Right atrium auricular region (tissue), 2 donors: ENCODE measurements at regions not wholly inside any gene's neighbourhood (a gene's known extent, or its start where the extent isn't known, plus 50 kb on each side); places are given as distances from the start of the nearest gene placed in this dataset.

Experiments
- DNase-seq: peaks from one replicate; pipeline ENCODE4 v3.0.0-alpha.2; 2019; ENCODE audit warnings: low spot score
- H3K27ac ChIP-seq, 2 donors: fragments of 200-600 bp; sonication (generic); 1 replicate in 1 of 2; 2 replicates in 1 of 2; pipeline ENCODE4 v1.5.1; 2016 to 2019
- H3K27me3 ChIP-seq, 2 donors: fragments of 200-600 bp; sonication (generic); one replicate each; pipeline versions ENCODE4 v1.5.1 to v1.6.0; 2017 to 2019
- H3K36me3 ChIP-seq: fragments of 200-600 bp; sonication (generic); one replicate; pipeline ENCODE4 v1.5.1; 2016
- H3K4me1 ChIP-seq, 2 donors: fragments of 200-600 bp; sonication (generic); one replicate each; pipeline versions ENCODE4 v1.5.1 to v1.6.0; 2017 to 2019
- H3K4me3 ChIP-seq, 2 donors: fragments of 200-600 bp; sonication (generic); 1 replicate in 1 of 2; 2 replicates in 1 of 2; pipeline ENCODE4 v1.5.1; 2017 to 2019; ENCODE audit warnings: mild to moderate bottlenecking in 1 of 2, moderate library complexity in 1 of 2
- H3K9me3 ChIP-seq, 2 donors: fragments of 200-600 bp; sonication (generic); one replicate each; pipeline ENCODE4 v1.5.1; 2019
- CTCF ChIP-seq, 2 donors: fragments of 200-600 bp; sonication (generic); IDR thresholded peaks; one replicate each; pipeline ENCODE4 v1.5.1; 2019; ENCODE audit warnings: antibody characterized with exemption in 2 of 2

DNA sequence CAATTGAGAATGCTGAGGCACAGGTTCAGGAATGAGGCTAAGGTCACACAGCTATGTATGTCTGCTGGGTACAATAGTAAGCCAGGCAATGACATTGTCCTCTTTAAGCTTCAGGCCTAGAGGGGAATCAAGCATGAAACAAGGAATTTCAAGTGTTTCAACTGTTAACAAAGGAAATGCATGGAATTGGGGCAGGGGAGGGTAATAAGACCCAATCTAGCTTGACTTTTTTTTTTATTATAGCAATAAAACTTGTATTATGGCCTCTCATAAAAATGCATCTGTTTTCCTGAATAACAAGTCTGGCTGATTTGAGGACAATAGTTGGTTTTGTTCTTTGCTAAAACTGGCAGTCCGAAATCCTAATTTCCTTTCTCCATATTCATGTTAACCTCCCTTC is 336.7 kb downstream of the CBLN4 start:
- Histone ChIP-seq H3K27me3 (no peaks in the 10 kb centered on the region), H3K36me3 (no peaks in the 10 kb centered on the region), H3K4me3 (no peak overlapping the region), H3K4me1 (no peaks in the 10 kb centered on the region), H3K9me3 (no peaks in the 10 kb centered on the region), H3K27ac (no peak overlapping the region)
- DNase-seq: no peak
- TF ChIP-seq CTCF (IDR thresholded peaks at IDR 0.05): no peak

GRCh38 chr20:55667955-55668354 is 337.4 kb downstream of the CBLN4 start:
- no peaks in the 10 kb centered on the region for H3K27me3 ChIP-seq
- no peak for TF ChIP-seq CTCF (IDR thresholded peaks at IDR 0.05)
- no peak for DNase-seq

DNA sequence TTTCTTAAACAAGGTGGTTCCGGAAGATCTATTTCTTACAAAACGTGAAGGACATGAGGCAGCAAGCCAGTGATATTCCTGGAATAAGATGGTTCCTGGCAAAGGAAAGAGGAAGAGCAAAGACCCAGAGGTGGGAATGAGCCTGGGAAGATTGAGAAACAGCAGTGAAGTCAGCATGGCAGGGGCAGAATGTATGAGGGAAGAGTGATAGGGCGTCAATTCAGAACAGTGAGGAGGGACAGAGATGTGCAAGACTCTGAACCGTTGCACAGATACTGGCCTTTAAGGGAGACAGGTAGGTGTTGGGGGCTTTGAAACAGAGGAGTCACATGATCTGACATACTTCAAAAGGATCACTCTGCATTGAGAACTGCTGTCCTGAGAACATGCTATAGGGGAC is 338.3 kb downstream of the CBLN4 start:
- no peaks in the 10 kb centered on the region for H3K27me3 ChIP-seq
- no peak for TF ChIP-seq CTCF (IDR thresholded peaks at IDR 0.05)
- H3K27ac ChIP-seq: no peak overlapping the region
- H3K9me3 ChIP-seq: no peaks in the 10 kb centered on the region
- H3K4me3 ChIP-seq: no peak overlapping the region
- DNase-seq: no peak
- H3K4me1 ChIP-seq: no peaks in the 10 kb centered on the region
- no peaks in the 10 kb centered on the region for H3K36me3 ChIP-seq

More at GRCh38 chr20:55667955-55668354, 337.4 kb downstream of the CBLN4 start:
- H3K36me3 ChIP-seq: no peaks in the 10 kb centered on the region
- H3K9me3 ChIP-seq: no peaks in the 10 kb centered on the region
- H3K27ac ChIP-seq: no peak overlapping the region
- H3K4me1 ChIP-seq: no peaks in the 10 kb centered on the region
- H3K4me3 ChIP-seq: no peak overlapping the region

DNA sequence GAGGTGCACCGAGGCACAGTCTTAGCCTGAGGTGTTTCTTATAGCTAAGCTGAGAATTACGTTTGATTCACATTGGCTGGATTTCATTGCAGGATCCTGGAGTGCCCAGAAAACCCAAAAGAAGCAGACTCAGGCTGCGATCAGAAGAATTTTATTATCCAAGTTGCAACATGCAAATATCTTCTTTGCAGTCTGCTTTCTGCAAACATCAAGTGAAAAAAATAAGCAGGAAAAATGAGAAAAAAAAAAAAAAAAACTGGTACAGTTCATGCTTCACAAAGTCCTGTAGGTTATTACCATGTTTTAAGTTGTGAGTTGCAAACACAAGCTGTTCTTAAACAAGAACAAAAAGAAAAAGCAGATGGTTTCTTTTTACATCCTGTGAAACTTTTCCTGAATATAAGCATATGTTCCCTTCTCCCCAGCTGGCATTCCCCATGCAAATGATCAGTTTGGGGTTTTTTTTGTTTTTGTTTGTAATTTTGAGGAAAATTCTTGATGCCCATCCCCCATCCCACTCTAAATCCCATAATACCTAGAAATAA is 349.0 kb downstream of the CBLN4 start:
- H3K4me1 ChIP-seq: no peaks in the 10 kb centered on the region
- H3K36me3 ChIP-seq: no peaks in the 10 kb centered on the region
- no peak overlapping the region for H3K4me3 ChIP-seq
- no peaks in the 10 kb centered on the region for H3K9me3 ChIP-seq
- no peak overlapping the region for H3K27ac ChIP-seq
- DNase-seq: no peak
- TF ChIP-seq CTCF (IDR thresholded peaks at IDR 0.05): no peak
- H3K27me3 ChIP-seq: no peaks in the 10 kb centered on the region

DNA sequence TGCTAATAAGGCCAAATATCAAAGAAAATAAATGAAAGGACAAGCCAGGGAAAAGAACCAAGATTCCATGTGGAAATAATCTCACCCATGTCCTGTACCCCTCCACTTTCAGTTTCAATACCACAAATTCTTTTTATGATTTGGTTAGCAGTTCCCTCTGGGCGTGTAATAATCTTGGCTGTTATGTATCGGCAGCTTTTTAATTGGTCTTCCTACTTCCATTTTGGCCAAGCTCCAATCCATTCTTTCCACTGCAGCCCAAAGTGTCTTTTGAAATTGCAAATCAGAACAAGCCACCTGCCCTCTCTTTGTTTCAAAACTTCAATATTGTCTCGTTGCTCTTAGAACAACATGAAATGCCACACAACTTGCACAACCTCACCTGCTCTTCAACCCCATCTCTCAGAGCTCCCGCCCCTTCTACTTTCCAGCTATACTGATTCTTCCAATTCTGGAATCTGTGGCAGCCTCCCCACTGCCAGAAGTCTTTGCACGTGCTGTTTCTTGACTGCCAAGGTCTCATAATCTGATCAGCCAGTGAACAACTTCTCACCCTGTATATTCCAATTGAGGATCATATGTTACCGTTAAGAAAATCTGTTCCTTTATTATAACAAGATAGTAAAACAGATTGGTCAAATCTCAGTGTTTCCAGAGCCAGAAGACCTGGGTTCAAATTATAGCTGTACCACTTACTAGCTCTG is 354.5 kb downstream of the CBLN4 start:
- Histone ChIP-seq H3K27ac (no peak overlapping the region), H3K4me3 (no peak overlapping the region), H3K27me3 (no peaks in the 10 kb centered on the region), H3K36me3 (no peaks in the 10 kb centered on the region), H3K4me1 (no peaks in the 10 kb centered on the region), H3K9me3 (peaks cover 0 to 4% of the 10 kb centered on the region in 2 donors)
- TF ChIP-seq CTCF (IDR thresholded peaks at IDR 0.05): no peak
- DNase-seq: no peak

DNA sequence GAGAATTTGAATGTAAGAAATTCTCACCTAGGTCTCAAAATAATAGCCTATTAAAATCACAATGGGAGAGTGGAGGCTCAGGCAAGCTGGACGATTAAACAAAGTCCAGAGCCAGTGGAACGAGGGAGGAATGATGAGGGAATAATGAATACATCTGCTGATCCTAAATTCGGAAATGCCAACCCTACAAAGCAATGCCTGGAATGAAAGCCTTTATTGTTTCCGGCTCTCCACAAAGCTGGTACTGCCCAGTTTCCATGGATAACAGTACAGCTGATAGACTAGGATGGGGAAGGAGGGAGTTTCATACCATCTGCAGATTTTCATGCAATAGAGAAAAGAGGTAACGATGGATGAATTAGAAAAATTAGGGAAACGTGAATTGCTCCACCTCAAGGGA is 356.1 kb downstream of the CBLN4 start:
- no peak for DNase-seq

More for the DNA sequence above, 356.1 kb downstream of the CBLN4 start:
- Histone ChIP-seq H3K36me3 (no peaks in the 10 kb centered on the region), H3K27ac (no peak overlapping the region), H3K4me1 (no peaks in the 10 kb centered on the region), H3K27me3 (no peaks in the 10 kb centered on the region), H3K9me3 (peaks cover 0 to 4% of the 10 kb centered on the region in 2 donors), H3K4me3 (no peak overlapping the region)
- TF ChIP-seq CTCF (IDR thresholded peaks at IDR 0.05): no peak
